ENCODE measurements at regions not wholly inside any gene's neighbourhood (a gene's known extent, or its start where the extent isn't known, plus 50 kb on each side); places are given as distances from the start of the nearest gene placed in this dataset.

DNA sequence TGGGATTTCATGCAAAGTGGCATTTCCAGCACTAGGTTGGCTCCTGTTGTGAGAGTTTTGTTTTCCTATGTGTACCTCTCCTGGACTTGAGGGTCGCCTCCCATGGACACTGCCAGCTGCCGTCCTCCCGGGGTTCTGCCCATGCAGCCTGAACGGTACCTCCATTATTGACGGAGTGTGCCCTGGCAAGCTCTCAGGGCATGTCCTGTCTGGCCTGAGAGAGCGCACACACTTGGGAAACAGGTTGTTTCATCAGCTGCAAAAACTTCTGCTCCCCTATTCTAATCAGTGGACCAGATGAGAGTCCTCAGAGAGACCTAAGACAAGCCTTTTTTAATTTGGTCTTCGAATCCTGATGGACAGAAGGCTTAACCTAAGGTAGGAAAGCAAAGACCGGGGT is 56.6 kb upstream of the HOPX start:
- intact Hi-C loops (cut with micrococcal nuclease) = no loop called here
- no peak overlapping the region for H3K27ac Mint-ChIP-seq
- peaks cover 5% of the 10 kb centered on the region for H3K27me3 Mint-ChIP-seq (ENCODE audit: insufficient read depth)
- H3K4me1 Mint-ChIP-seq (ENCODE audit: low read depth) = no peaks in the 10 kb centered on the region
- no peaks in the 10 kb centered on the region for H3K36me3 Mint-ChIP-seq (ENCODE audit: low read depth)
- DNase-seq (ENCODE audit: low spot score) = no peak
- no peak overlapping the region for H3K4me3 Mint-ChIP-seq
- H3K9me3 Mint-ChIP-seq = no peaks in the 10 kb centered on the region

DNA sequence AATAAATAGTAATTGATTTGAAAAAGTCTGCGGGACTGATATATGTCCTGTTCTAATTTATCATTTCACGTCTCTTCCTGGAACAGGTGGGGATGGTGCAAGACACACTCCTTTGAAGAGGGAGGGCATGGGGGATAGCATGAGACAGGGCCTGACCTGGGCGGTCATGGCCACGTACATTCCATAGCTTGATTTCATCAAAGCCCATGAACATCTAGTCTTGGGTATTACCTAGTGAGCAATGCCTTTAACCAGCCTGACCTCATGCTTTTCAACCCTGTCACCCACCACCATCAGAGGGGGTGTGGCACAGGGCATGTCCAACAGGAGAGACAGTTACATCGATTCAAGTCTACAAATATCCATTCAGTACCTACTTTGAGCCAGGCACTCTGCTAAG is 52.3 kb upstream of the HOPX start:
- no peak overlapping the region for H3K4me3 Mint-ChIP-seq
- no peaks in the 10 kb centered on the region for H3K4me1 Mint-ChIP-seq (ENCODE audit: low read depth)
- intact Hi-C loops (cut with micrococcal nuclease) = no loop called here
- peaks cover 2% of the 10 kb centered on the region for H3K27me3 Mint-ChIP-seq (ENCODE audit: insufficient read depth)
- no peak overlapping the region for H3K27ac Mint-ChIP-seq
- H3K36me3 Mint-ChIP-seq (ENCODE audit: low read depth) = no peaks in the 10 kb centered on the region
- DNase-seq (ENCODE audit: low spot score) = no peak
- no peaks in the 10 kb centered on the region for H3K9me3 Mint-ChIP-seq

DNA sequence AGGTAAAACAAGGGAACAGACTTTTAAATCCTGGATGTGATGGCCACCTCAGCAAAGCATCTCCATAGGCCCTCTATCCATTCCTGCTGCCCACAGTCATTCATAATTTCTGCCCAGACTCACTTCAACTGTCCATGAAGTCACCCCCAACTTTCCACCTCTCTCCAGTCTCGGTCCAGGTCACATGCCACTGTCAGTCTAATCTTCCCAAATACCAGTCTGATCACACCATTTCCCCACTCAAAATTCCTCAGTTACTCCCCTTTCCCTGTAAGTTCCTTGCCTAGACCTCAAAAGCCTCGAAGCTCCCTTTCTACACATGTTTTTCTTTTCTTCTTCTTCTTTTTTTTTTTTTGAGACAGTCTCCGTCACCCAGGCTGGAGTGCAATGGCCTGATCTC is 51.2 kb upstream of the HOPX start:
- DNase-seq (ENCODE audit: low spot score) = no peak
- Mint-ChIP-seq H3K27ac (no peak overlapping the region), H3K36me3 (ENCODE audit: low read depth) (no peaks in the 10 kb centered on the region), H3K27me3 (ENCODE audit: insufficient read depth) (peaks cover 2% of the 10 kb centered on the region), H3K4me1 (ENCODE audit: low read depth) (no peaks in the 10 kb centered on the region), H3K4me3 (no peak overlapping the region), H3K9me3 (no peaks in the 10 kb centered on the region)
- intact Hi-C loops (cut with micrococcal nuclease) = no loop called here

- H3K4me3 Mint-ChIP-seq = no peak overlapping the region
- H3K36me3 Mint-ChIP-seq (ENCODE audit: low read depth) = no peaks in the 10 kb centered on the region
- peaks cover 2% of the 10 kb centered on the region for H3K27me3 Mint-ChIP-seq (ENCODE audit: insufficient read depth)
- no peak overlapping the region for H3K27ac Mint-ChIP-seq
- no peak for DNase-seq (ENCODE audit: low spot score)
- no peaks in the 10 kb centered on the region for H3K4me1 Mint-ChIP-seq (ENCODE audit: low read depth)
- no peaks in the 10 kb centered on the region for H3K9me3 Mint-ChIP-seq
- intact Hi-C loops (cut with micrococcal nuclease) = no loop called here
These were observed 50.8 kb upstream of the HOPX start for GRCh38 chr4:56731857-56732256.

All from activated T-helper 1 cell treated with anti-CD3 and anti-CD28 coated beads, Interleukin-12 subunit alpha, Interleukin-12 subunit beta, Interleukin-2, Interleukin-4 antibody, amounts not matched to agents 30 ng/mL and 10 ng/mL and 1 ng/mL, durations not matched to agents 14 hours and 24 hours and 36 hours (primary cell).